ENCODE measurements at regions not wholly inside any gene's neighbourhood (a gene's known extent, or its start where the extent isn't known, plus 50 kb on each side); places are given as distances from the start of the nearest gene placed in this dataset.
A peak's percentile ranks its signal among the peaks of the same experiment; 100 is the strongest.

- no peak for DNase-seq
Observed at GRCh38 chr10:78640796-78641636, 427.8 kb upstream of the ZMIZ1 start.

GRCh38 chr10:78641693-78642092 is 427.1 kb upstream of the ZMIZ1 start:
- no peak for DNase-seq

DNA sequence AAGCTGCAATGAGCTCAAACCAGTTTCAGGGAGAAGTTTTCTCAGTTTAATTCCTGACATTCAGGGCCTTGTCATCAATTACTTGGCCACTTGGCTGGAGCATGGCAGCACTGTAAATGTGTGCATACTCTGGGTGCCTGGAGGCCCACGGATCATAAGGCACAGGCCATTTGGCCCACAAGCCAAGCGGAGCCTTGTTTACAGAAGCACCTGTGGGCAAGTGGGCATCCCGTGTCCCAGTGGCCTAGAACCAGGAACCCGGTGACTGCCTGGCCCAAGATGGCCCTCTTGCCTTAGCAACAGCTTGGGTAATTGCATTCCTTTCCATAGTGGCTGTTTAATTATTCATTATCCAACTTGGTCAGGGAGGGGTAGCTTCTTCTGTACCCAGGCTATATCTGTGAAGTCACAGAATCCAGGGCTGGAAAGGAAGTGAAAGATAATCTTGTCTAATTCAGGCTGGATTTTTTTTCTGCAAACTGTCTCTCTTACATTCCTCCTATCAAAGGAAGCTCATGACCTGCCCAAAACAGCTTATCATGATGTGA is 426.4 kb upstream of the ZMIZ1 start:
- no peak for DNase-seq

- DNase-seq, result no peak
Observed at GRCh38 chr10:78643513-78643912, 425.3 kb upstream of the ZMIZ1 start.

- DNase-seq, result no peak
Observed at GRCh38 chr10:78644550-78644949, 424.2 kb upstream of the ZMIZ1 start.

- no peak for DNase-seq
Observed at GRCh38 chr10:78645169-78645686, 423.5 kb upstream of the ZMIZ1 start.

- no peak for DNase-seq
Observed at GRCh38 chr10:78645975-78646374, 422.8 kb upstream of the ZMIZ1 start.

DNA sequence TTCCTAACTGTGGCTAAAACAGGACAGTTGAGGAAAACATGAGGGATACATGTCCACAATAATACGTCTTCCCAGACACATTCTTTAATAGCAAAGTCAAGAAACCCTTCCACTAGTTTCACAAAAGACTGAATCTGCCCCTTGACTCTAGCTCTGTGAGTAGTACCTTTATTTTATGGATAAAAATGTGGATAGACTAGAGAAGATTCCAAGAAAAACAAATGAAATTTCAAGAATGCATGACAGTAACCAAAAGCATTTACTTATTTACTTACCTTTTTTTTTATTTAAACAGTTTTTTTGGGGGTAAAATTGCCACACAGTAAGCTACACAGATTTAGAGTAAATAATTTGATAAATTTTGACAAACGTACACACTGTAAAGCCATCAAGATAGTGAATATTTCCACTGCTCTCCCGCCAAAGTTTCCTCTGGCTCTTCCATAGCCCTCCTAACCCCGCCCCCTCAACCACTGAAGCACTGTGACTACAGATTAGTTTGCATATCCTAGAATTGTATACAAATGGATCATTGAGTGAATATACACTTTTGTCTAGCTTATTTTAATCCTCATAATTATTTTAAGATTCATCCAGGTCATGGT is 420.4 kb upstream of the ZMIZ1 start:
- no peak for DNase-seq

DNA sequence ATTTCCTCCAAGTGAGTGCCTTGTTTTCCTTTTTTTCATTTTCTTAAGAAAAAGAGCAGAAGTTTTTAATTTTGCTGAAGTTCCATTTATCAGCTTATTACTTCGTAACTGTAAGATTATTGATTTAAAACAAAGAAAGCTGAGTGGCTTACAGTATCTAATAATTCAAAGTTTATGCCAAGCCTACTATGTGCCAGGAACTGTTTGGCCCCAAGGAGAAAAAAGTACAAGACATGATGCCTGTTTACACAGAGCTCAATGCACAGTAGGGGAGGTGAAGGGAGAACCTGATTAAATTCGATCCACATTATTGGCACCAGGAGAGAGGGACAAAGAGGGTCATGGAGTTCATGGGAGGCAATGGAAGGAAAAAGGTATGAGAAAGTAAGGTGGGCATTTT is 419.3 kb upstream of the ZMIZ1 start:
- DNase-seq, result no peak

- DNase-seq, result no peak
Observed at GRCh38 chr10:78650122-78650521, 418.6 kb upstream of the ZMIZ1 start.

- DNase-seq, result no peak
Observed at GRCh38 chr10:78651287-78651686, 417.5 kb upstream of the ZMIZ1 start.

DNA sequence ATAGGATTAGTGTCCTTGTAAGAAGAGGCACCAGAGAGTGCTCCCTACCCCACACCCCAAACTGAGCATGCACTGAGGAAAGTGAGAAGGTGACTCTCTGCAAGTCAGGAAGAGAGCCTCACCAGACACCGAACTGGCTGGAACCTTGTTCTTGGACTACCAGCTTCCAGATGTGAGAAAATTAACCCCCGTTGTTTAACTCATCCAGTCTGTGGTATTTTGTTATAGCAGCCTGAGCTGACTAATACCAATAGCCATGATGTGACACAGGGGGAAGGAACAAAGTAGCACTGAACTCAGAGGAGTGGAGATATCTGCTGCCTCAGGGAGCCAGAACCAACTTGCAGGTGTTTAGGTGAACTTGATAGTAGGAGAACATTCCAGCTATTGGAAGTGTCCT is 415.2 kb upstream of the ZMIZ1 start:
- no peak for DNase-seq

GRCh38 chr10:78654047-78654590 is 414.6 kb upstream of the ZMIZ1 start:
- DNase-seq, result no peak

DNA sequence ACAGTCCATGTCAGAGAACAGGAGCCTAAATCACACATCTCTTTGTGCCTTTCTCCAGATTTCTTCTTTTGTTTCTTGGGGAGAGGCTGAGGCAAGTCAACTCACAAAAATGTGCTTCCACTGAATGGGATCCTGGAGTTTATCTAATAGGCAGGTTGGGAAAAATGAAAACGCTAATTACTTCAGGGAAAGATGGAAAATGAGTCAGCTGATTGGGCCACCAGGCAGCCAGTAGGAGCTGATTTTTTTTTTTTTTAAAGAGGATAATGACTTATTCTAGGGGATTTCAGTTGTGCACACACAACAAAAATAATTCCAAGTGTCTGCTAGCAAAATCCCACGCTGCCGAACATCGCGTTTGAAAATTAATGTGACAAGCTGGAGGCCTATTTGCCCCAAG is 412.8 kb upstream of the ZMIZ1 start:
- DNase-seq, result no peak

- no peak for DNase-seq
Observed at GRCh38 chr10:78656417-78657162, 412.2 kb upstream of the ZMIZ1 start.

DNA sequence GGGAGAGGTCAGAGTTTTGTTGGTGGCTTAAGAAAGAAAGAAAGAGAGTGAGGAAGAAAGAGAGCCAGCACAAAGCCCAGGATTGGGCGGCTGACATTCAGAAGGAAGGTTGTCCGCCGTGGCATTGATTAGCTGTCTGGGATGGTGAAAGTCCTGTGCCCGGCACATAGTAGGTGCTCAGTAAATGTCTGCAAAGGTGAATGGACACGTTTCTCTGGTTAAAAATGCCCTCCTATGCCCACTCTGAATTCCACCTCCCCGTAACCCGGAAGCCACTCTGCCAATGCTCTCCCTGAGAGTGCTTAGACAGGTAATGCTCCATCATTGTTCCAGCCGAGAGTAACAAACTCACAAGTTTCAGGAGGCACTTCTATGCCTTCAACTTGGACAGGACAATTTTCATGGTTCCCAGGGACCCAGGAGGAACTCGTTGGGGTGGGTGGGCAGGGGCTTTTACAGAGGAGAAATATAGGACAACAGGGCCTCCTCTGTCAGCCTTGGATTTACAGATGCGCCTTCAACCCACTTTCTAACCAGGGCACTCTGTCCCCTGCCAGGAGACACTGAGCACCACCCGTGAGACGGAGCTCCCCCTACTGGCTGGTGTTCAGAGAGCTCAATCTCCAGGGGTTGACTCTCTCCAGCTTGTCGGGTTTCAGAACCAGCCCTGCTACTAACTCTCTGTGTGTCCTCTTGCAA is 411.5 kb upstream of the ZMIZ1 start:
- peak; percentile 76 to 80 for DNase-seq

GRCh38 chr10:78657862-78658165 is 411.0 kb upstream of the ZMIZ1 start:
- DNase-seq, result no peak

- DNase-seq, result no peak
Observed at GRCh38 chr10:78658645-78659597, 409.8 kb upstream of the ZMIZ1 start.

DNA sequence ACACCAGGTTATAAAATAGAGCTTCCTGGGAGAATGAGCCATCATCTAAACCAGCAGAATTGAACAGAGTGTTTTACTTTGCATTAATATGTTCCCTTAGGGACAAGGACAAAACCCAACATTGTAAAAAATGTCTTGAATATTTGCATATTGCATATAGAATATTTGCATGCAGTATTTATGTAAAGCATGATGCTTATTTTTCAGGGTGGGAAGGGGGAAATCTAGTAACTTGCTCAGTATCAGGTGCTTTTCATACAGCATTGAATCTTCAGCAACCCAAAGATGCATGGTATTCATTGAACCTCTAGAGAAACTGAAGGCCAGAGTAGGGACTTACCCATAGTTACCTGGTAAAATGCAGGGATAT is 409.2 kb upstream of the ZMIZ1 start:
- DNase-seq, result no peak

DNA sequence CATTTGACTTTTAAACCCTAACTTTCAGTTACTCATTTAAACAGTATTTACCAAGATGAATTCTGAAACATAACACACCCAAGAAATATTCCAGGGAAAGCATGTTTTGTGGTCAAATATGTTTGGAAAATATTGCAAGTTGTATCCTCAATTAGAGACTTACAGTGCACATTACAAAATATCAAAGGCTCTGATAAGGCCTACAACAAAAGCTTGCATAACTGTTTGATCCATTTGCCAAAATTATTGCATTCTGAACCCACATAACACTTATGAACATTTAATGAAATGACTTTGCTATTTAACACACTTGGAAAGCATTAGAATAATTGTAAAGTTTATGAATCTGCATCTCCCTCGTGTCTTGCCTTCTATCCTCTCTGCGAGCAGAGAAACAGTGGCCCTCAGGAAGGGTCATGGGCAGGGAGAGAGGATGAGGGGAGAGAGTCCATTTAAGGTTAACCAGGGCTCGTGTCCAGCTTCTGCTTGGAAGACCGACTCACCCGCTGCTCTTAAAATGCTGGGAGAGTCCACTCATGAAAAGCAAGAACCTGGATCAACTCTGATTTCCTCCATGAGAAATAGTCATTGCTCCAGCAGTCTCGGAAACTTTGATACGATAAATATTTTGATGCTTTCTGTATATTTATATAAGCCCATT is 408.2 kb upstream of the ZMIZ1 start:
- DNase-seq, result no peak

GRCh38 chr10:78663721-78664120 is 405.0 kb upstream of the ZMIZ1 start:
- no peak for DNase-seq

Data from activated CD4-positive, alpha-beta T cell treated with anti-CD3 and anti-CD28 coated beads, Interleukin-2, amount 50 U/mL, for 48 hours (primary cell).